NCI-H1105 treated with DMSO at 0.1 percent for 48 hours (cell line): ENCODE measurements at regions not wholly inside any gene's neighbourhood (a gene's known extent, or its start where the extent isn't known, plus 50 kb on each side); places are given as distances from the start of the nearest gene placed in this dataset.
A peak's percentile ranks its signal among the peaks of the same experiment; 100 is the strongest.

ENCODE experiments used
- DNase-seq: peaks from one replicate; lab custom pipeline; 2025; lab: John Stamatoyannopoulos, UW

GRCh38 chr2:60294901-60295635 lies 258.4 kb downstream of the BCL11A start:
- DNase-seq = no peak

- no peak for DNase-seq
Measured at GRCh38 chr2:60292242-60292641, 261.2 kb downstream of the BCL11A start.

DNA sequence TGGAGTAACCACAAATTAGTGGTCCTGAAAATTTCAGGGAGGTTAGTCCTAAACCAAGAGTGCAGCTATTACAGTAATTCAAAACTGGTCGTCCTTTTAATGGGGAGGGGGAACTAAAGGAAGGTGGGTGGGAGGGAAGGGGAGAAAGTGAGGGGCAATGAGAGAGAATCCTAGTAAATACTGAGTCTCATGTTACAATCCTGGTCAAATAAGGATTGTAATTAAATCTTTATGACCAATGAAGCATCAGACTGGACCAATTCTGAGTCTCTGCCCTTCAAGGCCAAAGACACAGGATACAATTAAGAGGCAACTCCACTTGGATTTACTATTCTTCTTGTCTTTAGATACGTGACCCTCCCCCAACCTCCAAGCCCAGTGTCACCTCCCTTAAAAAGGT lies 262.9 kb downstream of the BCL11A start:
- no peak for DNase-seq

DNA sequence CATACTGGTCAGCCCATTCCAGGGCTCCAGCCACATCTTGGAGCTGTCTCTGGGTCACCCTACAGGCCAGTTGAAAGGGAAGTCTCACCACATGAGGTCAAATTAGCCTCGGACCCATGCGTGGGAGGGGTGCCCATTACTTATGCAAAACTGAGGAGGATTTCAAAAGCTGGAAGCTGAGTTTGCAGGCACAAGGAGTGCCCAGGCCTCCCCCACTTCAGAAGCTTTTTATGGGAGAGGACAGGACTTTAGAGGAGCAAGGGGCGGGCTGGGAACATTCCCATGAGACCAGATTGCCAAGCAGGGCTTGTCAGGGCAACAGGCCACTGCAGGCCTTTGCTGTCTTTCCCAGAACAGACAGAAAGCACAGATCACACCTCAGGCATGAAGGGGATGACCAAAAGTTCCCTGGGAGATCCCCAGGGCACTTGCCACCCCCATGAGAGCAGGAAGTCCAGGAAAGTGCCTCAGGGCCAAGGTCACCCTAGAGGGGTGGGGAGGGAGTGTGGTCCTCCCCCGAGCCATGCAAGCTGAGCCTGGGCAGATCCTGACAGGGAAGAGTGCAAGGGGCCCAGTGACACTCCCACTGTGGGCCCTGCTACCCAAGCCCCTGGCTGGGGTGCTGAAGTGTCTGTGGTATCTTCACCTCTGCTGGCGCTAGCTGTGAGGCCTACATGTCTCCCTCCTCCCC lies 267.7 kb downstream of the BCL11A start:
- no peak for DNase-seq

DNA sequence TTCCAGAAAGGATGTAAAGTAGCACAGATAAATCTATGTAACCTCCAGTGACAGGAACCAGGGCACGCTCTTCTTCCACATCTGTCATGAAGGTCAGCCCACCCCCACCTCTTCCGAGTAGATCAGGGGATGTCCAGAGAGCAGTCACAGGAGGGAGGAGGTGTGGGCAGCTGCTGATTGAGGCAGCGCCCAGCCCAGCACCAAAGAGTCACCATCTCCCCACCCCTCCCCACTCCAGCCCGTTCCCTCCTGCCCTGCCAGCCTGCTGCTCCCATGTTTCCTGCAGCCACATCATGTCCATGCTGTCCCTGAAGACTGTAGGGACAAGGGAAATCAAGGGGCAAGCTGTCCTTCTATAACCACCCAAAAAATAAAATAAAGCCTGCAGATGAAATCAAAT lies 269.8 kb downstream of the BCL11A start:
- no peak for DNase-seq

DNA sequence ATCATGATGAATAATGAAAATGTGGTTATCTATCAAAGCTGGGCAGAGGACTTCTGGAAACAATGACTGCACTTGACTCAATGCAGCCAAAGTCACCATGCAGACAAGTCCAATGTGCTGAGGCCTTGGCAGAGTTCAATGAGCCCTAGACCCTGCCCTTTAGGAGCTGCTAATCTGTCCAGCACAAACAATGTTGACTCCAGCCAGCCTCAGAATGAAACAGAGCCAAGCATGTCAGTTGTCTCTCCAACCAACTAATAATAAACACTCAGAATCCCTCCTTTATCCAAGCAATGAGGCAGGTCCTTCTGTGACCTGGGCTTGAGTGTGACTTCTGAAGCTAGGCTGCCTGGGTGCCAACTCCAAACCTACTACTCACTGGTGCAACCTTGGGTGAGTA lies 270.6 kb downstream of the BCL11A start:
- no peak for DNase-seq

DNA sequence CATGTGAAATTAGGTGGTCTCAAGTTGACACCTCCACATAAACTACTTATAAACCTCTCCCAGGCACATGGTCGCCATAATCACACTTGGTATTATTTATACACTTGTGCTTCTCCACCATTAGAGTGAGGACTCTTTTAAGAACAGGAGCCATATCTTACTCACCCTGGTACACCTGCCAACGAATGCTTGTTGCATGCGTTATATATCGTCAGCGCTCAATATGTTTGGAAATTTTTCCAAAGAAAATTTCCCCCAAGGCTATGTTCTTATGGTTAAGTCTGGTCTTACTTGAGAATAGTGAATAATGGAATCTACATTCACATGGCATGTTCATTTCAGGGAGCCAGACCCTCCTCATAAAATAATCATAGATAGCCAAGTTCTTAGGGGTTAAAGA lies 271.7 kb downstream of the BCL11A start:
- no peak for DNase-seq

- no peak for DNase-seq
Measured at GRCh38 chr2:60280238-60280637, 273.2 kb downstream of the BCL11A start.

DNA sequence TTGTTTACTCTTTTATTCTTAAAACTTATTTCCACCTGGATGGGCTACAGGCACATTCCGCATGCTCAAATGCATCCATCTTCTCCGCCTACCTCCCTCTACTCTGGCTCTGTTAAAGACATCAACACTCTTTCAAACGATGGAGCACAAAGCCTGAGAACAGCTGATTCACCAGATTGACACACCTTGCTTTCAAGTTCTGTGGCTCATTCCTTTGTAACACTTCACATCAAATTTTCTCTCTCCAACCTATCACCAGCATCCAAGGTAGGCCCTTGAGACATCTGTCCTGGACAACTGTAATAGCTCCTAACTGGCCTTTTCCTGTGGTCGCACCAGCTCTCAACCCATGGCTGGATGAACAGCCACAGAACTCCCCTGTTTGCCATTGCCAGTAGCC lies 274.5 kb downstream of the BCL11A start:
- DNase-seq = no peak

DNA sequence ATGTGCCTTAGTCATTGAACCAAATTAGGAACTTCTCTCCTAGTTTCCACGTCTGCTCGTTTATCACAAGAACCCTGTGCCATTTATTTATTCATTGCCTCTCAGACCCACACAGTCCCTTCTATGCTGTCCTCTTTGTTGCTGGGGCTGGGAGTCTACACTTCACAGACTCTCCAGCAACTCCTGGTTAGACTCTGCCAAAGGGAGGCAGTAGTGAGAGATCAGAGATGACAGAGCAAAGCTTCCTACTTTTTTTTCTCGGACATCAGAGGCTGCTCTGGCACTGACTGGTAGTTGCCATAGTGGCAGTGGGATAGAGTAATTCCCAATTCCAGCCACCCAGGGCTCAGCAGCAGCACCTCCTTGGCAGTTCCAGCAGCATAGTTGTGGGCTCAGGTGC lies 277.5 kb downstream of the BCL11A start:
- no peak for DNase-seq

- no peak for DNase-seq
Measured at GRCh38 chr2:60273836-60274235, 279.6 kb downstream of the BCL11A start.

GRCh38 chr2:60271713-60272112 lies 281.7 kb downstream of the BCL11A start:
- no peak for DNase-seq

GRCh38 chr2:60271131-60271530 lies 282.3 kb downstream of the BCL11A start:
- no peak for DNase-seq

DNA sequence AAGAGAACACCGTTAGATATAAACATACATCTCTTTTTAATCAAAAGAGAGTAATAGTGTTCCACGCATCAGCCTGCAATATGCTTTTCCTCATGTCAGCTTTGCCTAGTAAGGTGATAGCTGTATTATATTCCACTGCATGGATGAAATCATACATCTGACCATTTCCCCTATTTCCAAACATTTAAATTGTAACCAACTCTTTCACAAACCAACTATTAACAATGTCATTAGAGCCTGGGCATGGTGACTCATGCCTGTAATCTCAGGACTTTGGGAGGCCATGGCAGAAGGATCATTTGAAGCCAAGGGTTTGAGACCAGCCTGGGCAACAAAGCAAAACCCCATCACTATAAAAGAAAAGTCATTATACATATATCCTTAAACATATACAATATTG lies 284.8 kb downstream of the BCL11A start:
- DNase-seq = no peak

- no peak for DNase-seq
Measured at GRCh38 chr2:60268032-60268431, 285.4 kb downstream of the BCL11A start.

DNA sequence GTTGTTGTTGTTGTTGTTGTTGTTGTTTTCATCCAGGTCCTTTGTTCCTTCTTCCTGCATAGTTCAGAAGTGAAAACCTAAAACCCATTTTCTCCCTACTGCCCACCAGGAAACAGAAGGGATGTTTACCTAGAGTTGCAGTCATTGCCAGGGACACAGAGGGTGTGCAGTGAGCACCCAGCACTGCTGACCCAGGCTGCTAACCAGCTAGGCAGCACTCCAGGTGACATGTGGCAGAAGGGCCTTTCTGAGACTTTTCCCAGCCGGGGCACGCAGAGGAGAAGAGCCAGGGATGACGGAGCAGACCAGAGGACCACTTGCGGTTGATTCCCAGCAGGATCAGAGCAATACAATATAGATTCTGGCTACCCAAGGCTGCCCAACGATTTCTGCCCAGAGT lies 286.3 kb downstream of the BCL11A start:
- DNase-seq = no peak

DNA sequence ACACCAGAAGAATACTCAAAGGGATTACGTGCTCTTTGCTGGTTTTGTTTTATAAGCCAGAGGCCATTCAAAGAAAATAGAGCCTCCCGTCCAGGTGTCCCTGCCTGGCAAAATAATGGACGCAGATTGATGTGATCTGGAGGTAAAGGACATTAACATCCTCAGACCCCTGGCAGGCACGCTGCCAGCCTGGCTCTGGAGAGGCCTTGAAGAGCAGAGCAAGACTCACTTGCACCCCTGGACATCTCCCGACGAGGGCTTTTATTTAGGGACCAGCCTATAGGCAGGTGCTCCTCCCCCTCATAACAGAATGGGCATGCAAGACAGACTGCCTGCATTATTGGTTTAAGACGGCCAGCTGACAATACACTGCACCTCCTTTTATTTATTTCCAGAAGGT lies 291.3 kb downstream of the BCL11A start:
- DNase-seq = peak; percentile 72

DNA sequence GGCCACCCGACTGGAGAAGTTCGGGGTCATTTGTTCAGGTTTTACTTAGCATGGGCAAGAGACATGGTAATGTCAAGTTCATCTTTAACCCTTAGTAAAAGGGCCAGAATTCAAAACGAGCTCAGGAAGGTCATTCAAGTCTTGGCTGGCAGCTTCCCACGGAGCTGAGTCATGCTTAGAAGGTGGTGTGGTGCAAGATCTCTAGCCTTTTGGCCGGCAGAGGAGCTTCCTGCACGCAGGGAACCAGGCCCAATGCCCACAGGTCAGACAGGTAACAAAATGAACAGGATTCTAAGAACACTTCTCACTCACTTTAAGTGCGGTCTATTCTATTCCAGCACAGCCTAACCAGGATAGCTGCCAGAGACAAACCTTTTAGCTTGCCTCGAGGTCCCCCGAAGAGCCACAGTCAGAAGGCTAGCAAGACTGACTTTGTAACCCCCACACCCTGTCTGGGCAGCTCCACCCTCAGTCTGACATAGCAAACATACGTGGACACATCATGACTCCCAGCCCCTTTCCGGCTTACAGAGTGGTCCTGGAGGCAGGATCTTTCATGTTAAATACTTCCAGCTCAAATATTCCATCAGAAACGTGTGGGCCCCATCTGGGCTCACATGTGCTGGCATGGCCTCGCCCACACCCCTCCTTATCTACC lies 292.7 kb downstream of the BCL11A start:
- no peak for DNase-seq

DNA sequence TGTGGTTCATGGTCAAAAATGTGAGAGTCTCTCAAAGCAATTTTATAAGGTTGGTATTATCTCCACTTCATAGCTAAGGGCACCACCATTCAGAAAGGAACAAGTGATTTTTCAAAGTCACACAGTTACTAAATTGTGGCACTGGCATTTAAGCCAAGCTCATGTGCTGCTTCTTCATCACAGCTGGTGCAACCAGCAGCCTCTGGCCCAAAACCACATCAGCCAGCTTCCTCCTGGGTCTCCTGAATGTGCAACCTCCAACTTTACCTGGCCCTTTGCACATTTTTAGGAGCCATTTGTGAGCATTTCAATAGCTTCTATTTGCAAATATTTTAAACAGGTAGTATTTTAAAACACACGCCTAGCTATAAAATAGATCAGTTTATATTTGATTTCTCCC lies 293.7 kb downstream of the BCL11A start:
- DNase-seq = no peak

DNA sequence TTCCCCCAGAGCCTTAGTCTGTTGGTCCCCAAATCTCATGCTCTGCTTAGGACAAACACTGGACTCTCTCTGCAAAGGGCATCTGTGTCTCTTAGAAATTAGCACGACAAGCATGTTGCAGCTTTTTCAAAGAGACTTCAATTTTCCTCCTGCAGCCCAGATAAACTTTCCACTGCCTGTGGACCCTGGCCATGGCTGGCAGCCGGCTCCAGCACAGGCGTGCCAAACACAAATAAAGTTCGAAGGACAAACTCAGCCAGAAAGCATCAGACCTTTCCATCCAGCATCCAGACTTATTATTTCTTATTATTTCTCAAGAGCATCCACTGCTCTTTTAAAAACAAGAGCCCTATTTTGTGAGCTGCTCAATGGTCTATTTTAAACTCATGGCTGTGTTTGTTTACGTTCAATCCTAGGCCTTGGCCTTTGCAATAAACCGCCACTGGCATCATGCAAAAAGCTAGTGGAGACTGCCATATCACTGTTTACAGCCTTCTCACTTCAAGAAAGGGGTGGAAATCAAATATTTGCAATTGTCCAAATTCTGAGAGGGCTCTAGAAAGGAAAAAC lies 300.8 kb downstream of the BCL11A start:
- no peak for DNase-seq

- no peak for DNase-seq
Measured at GRCh38 chr2:60251247-60251646, 302.2 kb downstream of the BCL11A start.

GRCh38 chr2:60249879-60250278 lies 303.6 kb downstream of the BCL11A start:
- DNase-seq = no peak

DNA sequence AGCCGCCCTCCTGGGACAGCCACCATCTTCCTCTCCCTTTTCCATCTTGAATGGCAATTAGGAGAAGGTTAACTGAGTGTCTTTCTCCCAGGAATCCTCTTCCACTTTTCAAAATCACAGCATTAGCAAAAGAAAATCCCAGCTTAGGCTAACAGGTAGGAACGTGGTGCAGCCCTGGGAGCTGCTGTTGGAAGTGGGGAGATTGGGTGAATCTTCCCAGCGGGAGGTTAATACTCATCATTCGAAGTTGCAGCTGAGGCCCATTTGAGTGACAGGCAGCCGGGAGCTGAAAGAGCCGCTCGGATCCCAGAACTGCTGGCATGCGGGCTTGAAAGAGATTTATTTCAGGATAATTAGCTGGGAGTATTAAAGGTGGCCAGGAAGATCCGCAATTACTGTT lies 306.0 kb downstream of the BCL11A start:
- no peak for DNase-seq
